HEK293 (cell line): ENCODE measurements at regions not wholly inside any gene's neighbourhood (a gene's known extent, or its start where the extent isn't known, plus 50 kb on each side); places are given as distances from the start of the nearest gene placed in this dataset.

Experiments used
- HOXA7 ChIP-seq: sonication (generic); formaldehyde crosslinking; IDR thresholded peaks from 2 replicates; pipeline ENCODE4 v1.8.1; 2022; ENCODE audit warnings: missing genetic modification reagents, borderline replicate concordance
- KLF1 ChIP-seq: fragments of 450-650 bp; formaldehyde crosslinking; IDR thresholded peaks from 2 replicates; pipeline ENCODE4 v1.5.1; 2016; ENCODE audit warnings: missing biosample characterization, missing genetic modification characterization
- OVOL3 ChIP-seq: fragments of 450-650 bp; formaldehyde crosslinking; IDR thresholded peaks from 2 replicates; pipeline ENCODE4 v1.5.1; 2016; ENCODE audit warnings: missing biosample characterization, missing genetic modification characterization
- YY2 ChIP-seq: fragments of 450-650 bp; formaldehyde crosslinking; IDR thresholded peaks from 2 replicates; pipeline ENCODE4 v1.5.1; 2016; ENCODE audit warnings: missing biosample characterization, missing genetic modification characterization
- ZFHX2 ChIP-seq: fragments of 450-650 bp; formaldehyde crosslinking; conservative IDR thresholded peaks from 2 replicates; pipeline ENCODE4 v1.5.1; 2016; ENCODE audit warnings: missing biosample characterization, missing genetic modification characterization
- ZNF169 ChIP-seq: fragments of 450-650 bp; formaldehyde crosslinking; IDR thresholded peaks from 2 replicates; pipeline ENCODE4 v1.5.1; 2016; ENCODE audit warnings: missing biosample characterization, missing genetic modification characterization
- ZNF423 ChIP-seq: fragments of 450-650 bp; formaldehyde crosslinking; IDR thresholded peaks from 2 replicates; pipeline ENCODE4 v1.5.1; 2016; ENCODE audit warnings: missing biosample characterization, missing genetic modification characterization
- ZNF514 ChIP-seq: fragments of 450-650 bp; formaldehyde crosslinking; IDR thresholded peaks from 2 replicates; pipeline ENCODE4 v1.5.1; 2016; ENCODE audit warnings: missing biosample characterization, missing genetic modification characterization
- ZNF600 ChIP-seq: fragments of 450-650 bp; formaldehyde crosslinking; IDR thresholded peaks from 2 replicates; pipeline ENCODE4 v1.5.1; 2016; ENCODE audit warnings: missing biosample characterization, missing genetic modification characterization
- ZNF660 ChIP-seq: fragments of 450-650 bp; IDR thresholded peaks from 2 replicates; pipeline ENCODE4 v1.5.1; 2018; ENCODE audit warnings: missing biosample characterization, mild to moderate bottlenecking, missing genetic modification characterization
- ZNF670 ChIP-seq: fragments of 450-650 bp; formaldehyde crosslinking; IDR thresholded peaks from 2 replicates; pipeline ENCODE4 v1.5.1; 2016; ENCODE audit warnings: missing biosample characterization, missing genetic modification characterization, low read depth
- TF ChIP-seq, protein P1 (sequence below): fragments of 450-650 bp; formaldehyde crosslinking; IDR thresholded peaks from 2 replicates; pipeline ENCODE4 v1.5.1; 2016; ENCODE audit warnings: missing biosample characterization, missing genetic modification characterization
- TF ChIP-seq, protein P2 (sequence below): fragments of 450-650 bp; formaldehyde crosslinking; IDR thresholded peaks from 2 replicates; pipeline ENCODE4 v1.5.1; 2016; ENCODE audit warnings: missing biosample characterization, missing genetic modification characterization
- TF ChIP-seq, protein P3 (sequence below): fragments of 450-650 bp; formaldehyde crosslinking; IDR thresholded peaks from 2 replicates; pipeline ENCODE4 v1.5.1; 2016; ENCODE audit warnings: missing biosample characterization, missing genetic modification characterization

DNA sequence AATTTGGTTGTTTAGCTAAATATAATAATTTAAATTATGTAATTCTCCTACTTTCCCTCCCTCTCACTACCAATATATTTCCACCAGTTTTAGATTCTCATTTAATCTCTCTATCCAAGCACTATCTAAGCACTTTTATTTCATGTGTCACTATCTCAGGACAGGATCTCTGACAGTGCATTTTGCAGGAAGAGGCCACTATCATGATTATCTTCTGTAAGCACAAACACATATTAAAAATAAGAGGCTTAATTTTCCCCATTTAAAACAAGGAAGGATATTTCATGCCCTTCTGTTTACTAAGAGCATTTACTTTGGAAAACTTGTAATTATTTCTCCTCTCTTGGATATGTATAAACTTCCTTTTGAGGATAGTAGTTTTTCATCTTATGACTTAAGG lies 726.2 kb upstream of the ZNF804A start:
- no peak for TF ChIP-seq KLF1
- TF ChIP-seq, protein P1, sequence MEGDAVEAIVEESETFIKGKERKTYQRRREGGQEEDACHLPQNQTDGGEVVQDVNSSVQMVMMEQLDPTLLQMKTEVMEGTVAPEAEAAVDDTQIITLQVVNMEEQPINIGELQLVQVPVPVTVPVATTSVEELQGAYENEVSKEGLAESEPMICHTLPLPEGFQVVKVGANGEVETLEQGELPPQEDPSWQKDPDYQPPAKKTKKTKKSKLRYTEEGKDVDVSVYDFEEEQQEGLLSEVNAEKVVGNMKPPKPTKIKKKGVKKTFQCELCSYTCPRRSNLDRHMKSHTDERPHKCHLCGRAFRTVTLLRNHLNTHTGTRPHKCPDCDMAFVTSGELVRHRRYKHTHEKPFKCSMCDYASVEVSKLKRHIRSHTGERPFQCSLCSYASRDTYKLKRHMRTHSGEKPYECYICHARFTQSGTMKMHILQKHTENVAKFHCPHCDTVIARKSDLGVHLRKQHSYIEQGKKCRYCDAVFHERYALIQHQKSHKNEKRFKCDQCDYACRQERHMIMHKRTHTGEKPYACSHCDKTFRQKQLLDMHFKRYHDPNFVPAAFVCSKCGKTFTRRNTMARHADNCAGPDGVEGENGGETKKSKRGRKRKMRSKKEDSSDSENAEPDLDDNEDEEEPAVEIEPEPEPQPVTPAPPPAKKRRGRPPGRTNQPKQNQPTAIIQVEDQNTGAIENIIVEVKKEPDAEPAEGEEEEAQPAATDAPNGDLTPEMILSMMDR (tag by site-specific recombination) = no peak
- no peak for TF ChIP-seq ZNF514
- TF ChIP-seq ZNF169 (tag by site-specific recombination) = no peak
- TF ChIP-seq, protein P2, sequence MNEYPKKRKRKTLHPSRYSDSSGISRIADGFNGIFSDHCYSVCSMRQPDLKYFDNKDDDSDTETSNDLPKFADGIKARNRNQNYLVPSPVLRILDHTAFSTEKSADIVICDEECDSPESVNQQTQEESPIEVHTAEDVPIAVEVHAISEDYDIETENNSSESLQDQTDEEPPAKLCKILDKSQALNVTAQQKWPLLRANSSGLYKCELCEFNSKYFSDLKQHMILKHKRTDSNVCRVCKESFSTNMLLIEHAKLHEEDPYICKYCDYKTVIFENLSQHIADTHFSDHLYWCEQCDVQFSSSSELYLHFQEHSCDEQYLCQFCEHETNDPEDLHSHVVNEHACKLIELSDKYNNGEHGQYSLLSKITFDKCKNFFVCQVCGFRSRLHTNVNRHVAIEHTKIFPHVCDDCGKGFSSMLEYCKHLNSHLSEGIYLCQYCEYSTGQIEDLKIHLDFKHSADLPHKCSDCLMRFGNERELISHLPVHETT (tag by site-specific recombination) = no peak
- TF ChIP-seq ZNF670 (tag by site-specific recombination) = no peak
- no peak for TF ChIP-seq YY2
- TF ChIP-seq ZNF423 (tag by site-specific recombination) = no peak
- TF ChIP-seq, protein P3, sequence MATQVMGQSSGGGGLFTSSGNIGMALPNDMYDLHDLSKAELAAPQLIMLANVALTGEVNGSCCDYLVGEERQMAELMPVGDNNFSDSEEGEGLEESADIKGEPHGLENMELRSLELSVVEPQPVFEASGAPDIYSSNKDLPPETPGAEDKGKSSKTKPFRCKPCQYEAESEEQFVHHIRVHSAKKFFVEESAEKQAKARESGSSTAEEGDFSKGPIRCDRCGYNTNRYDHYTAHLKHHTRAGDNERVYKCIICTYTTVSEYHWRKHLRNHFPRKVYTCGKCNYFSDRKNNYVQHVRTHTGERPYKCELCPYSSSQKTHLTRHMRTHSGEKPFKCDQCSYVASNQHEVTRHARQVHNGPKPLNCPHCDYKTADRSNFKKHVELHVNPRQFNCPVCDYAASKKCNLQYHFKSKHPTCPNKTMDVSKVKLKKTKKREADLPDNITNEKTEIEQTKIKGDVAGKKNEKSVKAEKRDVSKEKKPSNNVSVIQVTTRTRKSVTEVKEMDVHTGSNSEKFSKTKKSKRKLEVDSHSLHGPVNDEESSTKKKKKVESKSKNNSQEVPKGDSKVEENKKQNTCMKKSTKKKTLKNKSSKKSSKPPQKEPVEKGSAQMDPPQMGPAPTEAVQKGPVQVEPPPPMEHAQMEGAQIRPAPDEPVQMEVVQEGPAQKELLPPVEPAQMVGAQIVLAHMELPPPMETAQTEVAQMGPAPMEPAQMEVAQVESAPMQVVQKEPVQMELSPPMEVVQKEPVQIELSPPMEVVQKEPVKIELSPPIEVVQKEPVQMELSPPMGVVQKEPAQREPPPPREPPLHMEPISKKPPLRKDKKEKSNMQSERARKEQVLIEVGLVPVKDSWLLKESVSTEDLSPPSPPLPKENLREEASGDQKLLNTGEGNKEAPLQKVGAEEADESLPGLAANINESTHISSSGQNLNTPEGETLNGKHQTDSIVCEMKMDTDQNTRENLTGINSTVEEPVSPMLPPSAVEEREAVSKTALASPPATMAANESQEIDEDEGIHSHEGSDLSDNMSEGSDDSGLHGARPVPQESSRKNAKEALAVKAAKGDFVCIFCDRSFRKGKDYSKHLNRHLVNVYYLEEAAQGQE = no peak
- TF ChIP-seq ZNF660 (tag by site-specific recombination) = no peak
- no peak for TF ChIP-seq OVOL3 (tag by site-specific recombination)
- TF ChIP-seq HOXA7 = no peak
- TF ChIP-seq ZFHX2 = no peak
- no peak for TF ChIP-seq ZNF600 (tag by site-specific recombination)
